GM12878 (cell line): ENCODE measurements at regions not wholly inside any gene's neighbourhood (a gene's known extent, or its start where the extent isn't known, plus 50 kb on each side); places are given as distances from the start of the nearest gene placed in this dataset.

Experiments
- SKIL ChIP-seq: fragments of 450-650 bp; IDR thresholded peaks from 2 replicates; pipeline ENCODE4 v1.6.1; 2017; ENCODE audit warnings: mild to moderate bottlenecking, low read depth, inconsistent platforms; ENCODE audit not compliant: poor library complexity, severe bottlenecking
- TF ChIP-seq, protein P1 (sequence below): fragments of 450-650 bp; conservative IDR thresholded peaks from 2 replicates; pipeline ENCODE4 v1.6.1; 2017; ENCODE audit warnings: mild to moderate bottlenecking, moderate library complexity
- TF ChIP-seq, protein P2 (sequence below): fragments of 450-650 bp; IDR thresholded peaks from 2 replicates; pipeline ENCODE4 v1.6.1; 2017; ENCODE audit warnings: mild to moderate bottlenecking, moderate library complexity

DNA sequence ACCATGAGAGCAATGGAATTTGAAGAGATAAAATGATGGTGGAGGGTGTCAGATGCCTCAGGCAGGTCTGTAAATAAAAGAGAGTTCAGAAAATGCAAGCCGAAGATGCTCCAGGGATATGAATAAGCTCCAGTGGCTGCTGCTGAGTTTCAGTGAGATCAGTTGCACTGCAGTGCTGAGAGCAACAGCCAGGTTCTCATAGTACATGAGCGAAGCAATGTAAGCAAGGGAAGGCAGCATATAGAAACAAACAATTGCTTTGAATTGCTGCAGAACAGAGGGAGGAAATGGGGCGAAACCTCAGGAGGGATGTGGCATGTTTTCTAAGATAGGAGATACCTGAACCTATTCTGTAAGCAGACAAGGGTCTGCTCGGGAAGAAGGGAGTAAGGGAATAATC, 369.5 kb downstream of the AASDHPPT start (continued):
- TF ChIP-seq, protein P1, sequence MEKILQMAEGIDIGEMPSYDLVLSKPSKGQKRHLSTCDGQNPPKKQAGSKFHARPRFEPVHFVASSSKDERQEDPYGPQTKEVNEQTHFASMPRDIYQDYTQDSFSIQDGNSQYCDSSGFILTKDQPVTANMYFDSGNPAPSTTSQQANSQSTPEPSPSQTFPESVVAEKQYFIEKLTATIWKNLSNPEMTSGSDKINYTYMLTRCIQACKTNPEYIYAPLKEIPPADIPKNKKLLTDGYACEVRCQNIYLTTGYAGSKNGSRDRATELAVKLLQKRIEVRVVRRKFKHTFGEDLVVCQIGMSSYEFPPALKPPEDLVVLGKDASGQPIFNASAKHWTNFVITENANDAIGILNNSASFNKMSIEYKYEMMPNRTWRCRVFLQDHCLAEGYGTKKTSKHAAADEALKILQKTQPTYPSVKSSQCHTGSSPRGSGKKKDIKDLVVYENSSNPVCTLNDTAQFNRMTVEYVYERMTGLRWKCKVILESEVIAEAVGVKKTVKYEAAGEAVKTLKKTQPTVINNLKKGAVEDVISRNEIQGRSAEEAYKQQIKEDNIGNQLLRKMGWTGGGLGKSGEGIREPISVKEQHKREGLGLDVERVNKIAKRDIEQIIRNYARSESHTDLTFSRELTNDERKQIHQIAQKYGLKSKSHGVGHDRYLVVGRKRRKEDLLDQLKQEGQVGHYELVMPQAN = no peak
- no peak for TF ChIP-seq SKIL
- TF ChIP-seq, protein P2, sequence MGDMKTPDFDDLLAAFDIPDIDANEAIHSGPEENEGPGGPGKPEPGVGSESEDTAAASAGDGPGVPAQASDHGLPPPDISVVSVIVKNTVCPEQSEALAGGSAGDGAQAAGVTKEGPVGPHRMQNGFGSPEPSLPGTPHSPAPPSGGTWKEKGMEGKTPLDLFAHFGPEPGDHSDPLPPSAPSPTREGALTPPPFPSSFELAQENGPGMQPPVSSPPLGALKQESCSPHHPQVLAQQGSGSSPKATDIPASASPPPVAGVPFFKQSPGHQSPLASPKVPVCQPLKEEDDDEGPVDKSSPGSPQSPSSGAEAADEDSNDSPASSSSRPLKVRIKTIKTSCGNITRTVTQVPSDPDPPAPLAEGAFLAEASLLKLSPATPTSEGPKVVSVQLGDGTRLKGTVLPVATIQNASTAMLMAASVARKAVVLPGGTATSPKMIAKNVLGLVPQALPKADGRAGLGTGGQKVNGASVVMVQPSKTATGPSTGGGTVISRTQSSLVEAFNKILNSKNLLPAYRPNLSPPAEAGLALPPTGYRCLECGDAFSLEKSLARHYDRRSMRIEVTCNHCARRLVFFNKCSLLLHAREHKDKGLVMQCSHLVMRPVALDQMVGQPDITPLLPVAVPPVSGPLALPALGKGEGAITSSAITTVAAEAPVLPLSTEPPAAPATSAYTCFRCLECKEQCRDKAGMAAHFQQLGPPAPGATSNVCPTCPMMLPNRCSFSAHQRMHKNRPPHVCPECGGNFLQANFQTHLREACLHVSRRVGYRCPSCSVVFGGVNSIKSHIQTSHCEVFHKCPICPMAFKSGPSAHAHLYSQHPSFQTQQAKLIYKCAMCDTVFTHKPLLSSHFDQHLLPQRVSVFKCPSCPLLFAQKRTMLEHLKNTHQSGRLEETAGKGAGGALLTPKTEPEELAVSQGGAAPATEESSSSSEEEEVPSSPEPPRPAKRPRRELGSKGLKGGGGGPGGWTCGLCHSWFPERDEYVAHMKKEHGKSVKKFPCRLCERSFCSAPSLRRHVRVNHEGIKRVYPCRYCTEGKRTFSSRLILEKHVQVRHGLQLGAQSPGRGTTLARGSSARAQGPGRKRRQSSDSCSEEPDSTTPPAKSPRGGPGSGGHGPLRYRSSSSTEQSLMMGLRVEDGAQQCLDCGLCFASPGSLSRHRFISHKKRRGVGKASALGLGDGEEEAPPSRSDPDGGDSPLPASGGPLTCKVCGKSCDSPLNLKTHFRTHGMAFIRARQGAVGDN = no peak
